B cell (primary cell): ENCODE measurements at regions not wholly inside any gene's neighbourhood (a gene's known extent, or its start where the extent isn't known, plus 50 kb on each side); places are given as distances from the start of the nearest gene placed in this dataset.

Experiments used
- ATAC-seq: fragments of 200-7000 bp; cut with Tn5 transposase; one replicate; pipeline ENCODE4 v1.10.0; 2021; ENCODE audit warnings: low read depth, mild to moderate bottlenecking, moderate number of reproducible peaks, moderate library complexity
- CTCF ChIA-PET: fragments of 350-600 bp; sonication (Branson Sonifier 250); formaldehyde crosslinking; loops from one replicate; lab custom pipeline; 2021; ENCODE audit warnings: antibody characterized with exemption, inconsistent platforms; lab: Charles Lee
- POLR2A ChIA-PET: fragments of 350-600 bp; sonication (Branson Sonifier 250); formaldehyde crosslinking; loops from one replicate; lab custom pipeline; 2021; ENCODE audit warnings: antibody characterized with exemption; lab: Charles Lee
- DNase-seq: peaks from one replicate; pipeline ENCODE4 v3.0.0; 2013
- H2AFZ ChIP-seq: 2 replicates; pipeline ENCODE4 v1.6.1; 2012; ENCODE audit warnings: mild to moderate bottlenecking, low read depth, low read length; ENCODE audit not compliant: insufficient read depth, poor library complexity, severe bottlenecking
- H3K27ac ChIP-seq, 2 donors: 1 replicate in 1 of 2; 2 replicates in 1 of 2; pipeline ENCODE4 v1.5.1; 2012 to 2013; ENCODE audit warnings: low read length in 2 of 2, mild to moderate bottlenecking in 2 of 2, moderate library complexity in 1 of 2
- H3K27me3 ChIP-seq, 4 experiments: fragments of 200-600 bp in 1 of 4; sonication (generic) in 1 of 4; replicated peaks in 1 of 4; 1 replicate in 2 of 4; 2 replicates in 2 of 4; pipeline versions ENCODE4 v1.6.1 to v1.7.0; 2013 to 2016; ENCODE audit warnings: low read length in 3 of 4, mild to moderate bottlenecking in 2 of 4, mixed read lengths in 1 of 4, moderate library complexity in 1 of 4; ENCODE audit not compliant: insufficient read depth in 4 of 4, control insufficient read depth in 3 of 4; ENCODE audit errors: control extremely low read depth in 1 of 4
- H3K36me3 ChIP-seq, 2 experiments: replicated peaks in 1 of 2; 1 replicate in 1 of 2; 2 replicates in 1 of 2; pipeline versions ENCODE4 v1.6.1 to v1.7.1; 2013; ENCODE audit warnings: low read length in 1 of 2; ENCODE audit not compliant: insufficient read depth in 2 of 2, control insufficient read depth in 1 of 2; ENCODE audit errors: control extremely low read depth in 1 of 2, extremely low read depth in 1 of 2
- H3K4me1 ChIP-seq, 2 donors: fragments of 200-600 bp in 1 of 2; sonication (generic) in 1 of 2; 1 replicate in 1 of 2; 2 replicates in 1 of 2; pipeline versions ENCODE4 v1.5.1 to v1.6.1; 2013 to 2017; ENCODE audit warnings: low read length in 2 of 2; ENCODE audit not compliant: control insufficient read depth in 2 of 2, insufficient read depth in 2 of 2
- H3K4me2 ChIP-seq: replicated peaks from 2 replicates; pipeline ENCODE3; 2012; ENCODE audit warnings: mild to moderate bottlenecking, low read depth, low read length; ENCODE audit not compliant: poor library complexity, severe bottlenecking
- H3K4me3 ChIP-seq, 5 experiments: fragments of 200-600 bp in 1 of 5; sonication (generic) in 1 of 5; 1 replicate in 3 of 5; 2 replicates in 2 of 5; pipeline versions ENCODE4 v1.5.1 to v1.7.0; 2011 to 2016; ENCODE audit warnings: low read length in 4 of 5, mild to moderate bottlenecking in 4 of 5, low read depth in 2 of 5, control low read depth in 1 of 5, moderate library complexity in 1 of 5; ENCODE audit not compliant: insufficient read depth in 1 of 5; ENCODE audit errors: control extremely low read depth in 1 of 5, extremely low read depth in 1 of 5
- H3K79me2 ChIP-seq: fragments of 200-600 bp; sonication (generic); one replicate; pipeline ENCODE4 v1.6.0; 2016; ENCODE audit warnings: low read length; ENCODE audit not compliant: control insufficient read depth, insufficient read depth
- H3K9ac ChIP-seq: fragments of 200-600 bp; sonication (generic); 2 replicates; pipeline ENCODE4 v1.6.1; 2017; ENCODE audit warnings: mild to moderate bottlenecking, low read length, moderate library complexity
- H3K9me3 ChIP-seq, 3 donors: one replicate each; pipeline versions ENCODE4 v1.6.1 to v1.7.1; 2013; ENCODE audit warnings: low read length in 2 of 3; ENCODE audit not compliant: control insufficient read depth in 2 of 3, insufficient read depth in 1 of 3; ENCODE audit errors: control extremely low read depth in 1 of 3
- H4K20me1 ChIP-seq: 2 replicates; pipeline ENCODE4 v1.6.0; 2012; ENCODE audit warnings: mild to moderate bottlenecking, low read length; ENCODE audit not compliant: insufficient read depth, control insufficient read depth, poor library complexity, severe bottlenecking
- H3K27ac Mint-ChIP-seq: one replicate; pipeline ENCODE4 v1.8.0; 2021; ENCODE audit warnings: mixed read lengths
- H3K27me3 Mint-ChIP-seq: one replicate; pipeline ENCODE4 v1.8.0; 2021; ENCODE audit warnings: mixed read lengths
- H3K4me1 Mint-ChIP-seq: one replicate; pipeline ENCODE4 v1.8.0; 2021; ENCODE audit warnings: mixed read lengths
- H3K4me3 Mint-ChIP-seq: one replicate; pipeline ENCODE4 v1.8.0; 2021; ENCODE audit warnings: mixed read lengths
- H3K9me3 Mint-ChIP-seq: one replicate; pipeline ENCODE4 v1.8.0; 2022; ENCODE audit warnings: mixed read lengths; ENCODE audit not compliant: insufficient read depth
- CTCF ChIP-seq: fragments of 200-600 bp; IDR thresholded peaks from one replicate; pipeline ENCODE4 v1.8.0; 2022; ENCODE audit warnings: antibody characterized with exemption, mild to moderate bottlenecking
- EZH2 ChIP-seq: IDR thresholded peaks from 2 replicates; pipeline ENCODE4 v1.6.1; 2012; ENCODE audit warnings: borderline replicate concordance, low read depth, mild to moderate bottlenecking, moderate library complexity, low read length; ENCODE audit not compliant: insufficient read depth, poor library complexity, severe bottlenecking
- WGBS: methylation state at CpG from one replicate; pipeline ENCODE4 v1.1.5; 2013; ENCODE audit warnings: missing lambda C conversion rate; ENCODE audit not compliant: insufficient coverage; 5-methylcytosine and 5-hydroxymethylcytosine counted together
- intact Hi-C: fragments of 100-400 bp; cut with micrococcal nuclease; formaldehyde crosslinking; loops from one replicate; pipeline ENCODE4 v1.10.0; 2022

GRCh38 chr4:116870686-116871085, 214.7 kb downstream of the TRAM1L1 start:
- Histone ChIP-seq H4K20me1 (no peaks in the 10 kb centered on the region), H3K27ac (no peak overlapping the region), H3K4me2 (no peak overlapping the region), H3K27me3 (no peaks in the 10 kb centered on the region), H3K4me1 (no peaks in the 10 kb centered on the region), H2AFZ (no peak overlapping the region), H3K9ac (no peak overlapping the region), H3K36me3 (no peaks in the 10 kb centered on the region), H3K9me3 (no peaks in the 10 kb centered on the region), H3K4me3 (no peak overlapping the region), H3K79me2 (no peaks in the 10 kb centered on the region)
- CTCF ChIA-PET = no interaction called here
- WGBS = 79% methylated on average over 2 of the region's 3 CpGs
- Mint-ChIP-seq H3K4me1 (no peaks in the 10 kb centered on the region), H3K4me3 (no peak overlapping the region), H3K27ac (no peak overlapping the region), H3K27me3 (no peaks in the 10 kb centered on the region), H3K9me3 (no peaks in the 10 kb centered on the region)
- no peak for TF ChIP-seq CTCF
- no peak for TF ChIP-seq EZH2
- intact Hi-C loops = no loop called here
- DNase-seq = no peak
- POLR2A ChIA-PET = no interaction called here
- no peak for ATAC-seq

DNA sequence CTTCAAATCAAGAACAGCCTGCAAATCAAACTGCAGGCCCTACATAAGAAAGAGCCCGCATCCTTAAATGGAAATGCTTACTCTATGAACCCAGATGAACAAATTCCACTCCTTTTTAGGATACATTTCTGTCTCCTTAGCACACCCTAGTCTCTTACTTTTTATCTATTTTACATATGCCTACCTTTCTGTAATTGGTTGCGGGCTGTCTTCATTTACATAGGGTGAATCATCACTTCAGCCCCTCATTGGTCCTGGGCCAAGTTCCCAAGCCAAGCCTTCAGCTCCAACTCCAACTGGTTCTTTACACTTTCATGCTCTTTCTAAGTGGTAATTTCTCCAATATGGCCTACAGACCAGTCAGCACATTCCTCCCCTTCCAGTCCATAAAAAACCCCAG, 219.3 kb downstream of the TRAM1L1 start:
- H3K79me2 ChIP-seq = no peaks in the 10 kb centered on the region
- WGBS = 68% methylated on average over 2 of the region's 2 CpGs
- H2AFZ ChIP-seq = no peak overlapping the region
- ATAC-seq (no peak), DNase-seq (no peak)
- H3K4me1 ChIP-seq = no peaks in the 10 kb centered on the region
- CTCF ChIA-PET = no interaction called here
- no peak overlapping the region for H3K27ac ChIP-seq
- Mint-ChIP-seq H3K9me3 (no peaks in the 10 kb centered on the region), H3K4me1 (no peaks in the 10 kb centered on the region), H3K4me3 (no peak overlapping the region), H3K27me3 (no peaks in the 10 kb centered on the region), H3K27ac (no peak overlapping the region)
- intact Hi-C loops = no loop called here
- no peak overlapping the region for H3K4me3 ChIP-seq
- POLR2A ChIA-PET = no interaction called here
- H3K36me3 ChIP-seq = no peaks in the 10 kb centered on the region
- no peaks in the 10 kb centered on the region for H4K20me1 ChIP-seq
- TF ChIP-seq CTCF = no peak
- no peak for TF ChIP-seq EZH2
- no peak overlapping the region for H3K9ac ChIP-seq
- no peaks in the 10 kb centered on the region for H3K27me3 ChIP-seq
- H3K9me3 ChIP-seq = no peaks in the 10 kb centered on the region
- H3K4me2 ChIP-seq = no peak overlapping the region
